ENCODE measurements at regions not wholly inside any gene's neighbourhood (a gene's known extent, or its start where the extent isn't known, plus 50 kb on each side); places are given as distances from the start of the nearest gene placed in this dataset.

DNA sequence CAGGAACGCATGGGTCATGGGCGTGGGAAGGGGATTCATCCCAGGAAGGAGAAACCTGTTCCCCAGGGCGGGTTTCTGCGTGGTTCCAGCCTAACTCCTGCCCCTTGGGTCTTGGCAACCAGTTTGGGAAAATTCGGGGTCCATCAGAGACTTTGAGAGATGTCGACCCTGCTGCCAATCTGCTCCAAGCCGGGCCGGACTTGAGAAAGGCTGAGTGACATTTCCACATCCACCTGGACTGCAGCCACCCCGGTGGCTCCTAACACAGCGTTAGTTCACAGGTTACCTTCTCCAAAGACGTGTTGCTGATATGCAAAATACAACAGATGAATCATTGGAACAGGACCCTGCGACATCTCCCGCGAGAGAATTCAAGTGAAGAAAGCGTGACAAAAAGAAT lies 627.2 kb downstream of the IRX1 start:
- DNase-seq = no peak
- no peaks in the 10 kb centered on the region for H3K27me3 Mint-ChIP-seq
- CTCF ChIA-PET = no interaction called here
- Histone ChIP-seq H4K20me1 (ENCODE audit: control insufficient read depth, insufficient read depth, low read length, poor library complexity, severe bottlenecking) (no peaks in the 10 kb centered on the region), H3K27ac (ENCODE audit: low read length in 2 of 2) (no peak overlapping the region), H3K4me3 (ENCODE audit: control extremely low read depth in 1 of 5, extremely low read depth in 1 of 5, insufficient read depth in 1 of 5, low read depth in 2 of 5, low read length in 4 of 5) (no peak overlapping the region), H3K27me3 (replicated peaks in 1 of 4; ENCODE audit: control extremely low read depth in 1 of 4, control insufficient read depth in 3 of 4, insufficient read depth in 4 of 4, low read length in 3 of 4) (no peaks in the 10 kb centered on the region), H3K4me1 (ENCODE audit: control insufficient read depth in 2 of 2, insufficient read depth in 2 of 2, low read length in 2 of 2) (no peaks in the 10 kb centered on the region), H3K79me2 (ENCODE audit: control insufficient read depth, insufficient read depth, low read length) (no peaks in the 10 kb centered on the region), H3K9me3 (ENCODE audit: control extremely low read depth in 1 of 3, control insufficient read depth in 2 of 3, insufficient read depth in 1 of 3, low read length in 2 of 3) (peaks cover 0 to 19% (median 0%) of the 10 kb centered on the region in 3 donors), H3K9ac (ENCODE audit: low read length) (no peak overlapping the region), H3K4me2 (replicated peaks; ENCODE audit: low read depth, low read length, poor library complexity, severe bottlenecking) (no peak overlapping the region), H3K36me3 (replicated peaks in 1 of 2; ENCODE audit: control extremely low read depth in 1 of 2, control insufficient read depth in 1 of 2, extremely low read depth in 1 of 2, insufficient read depth in 2 of 2, low read length in 1 of 2) (no peaks in the 10 kb centered on the region), H2AFZ (ENCODE audit: insufficient read depth, low read depth, low read length, poor library complexity, severe bottlenecking) (no peak overlapping the region)
- H3K4me3 Mint-ChIP-seq = no peak overlapping the region
- no peak for ATAC-seq (ENCODE audit: low read depth)
- WGBS (ENCODE audit: insufficient coverage) = 85% methylated on average over 15 of the region's 15 CpGs
- no peak overlapping the region for H3K27ac Mint-ChIP-seq
- H3K4me1 Mint-ChIP-seq = no peaks in the 10 kb centered on the region
- no peaks in the 10 kb centered on the region for H3K9me3 Mint-ChIP-seq (ENCODE audit: insufficient read depth)
- POLR2A ChIA-PET = no interaction called here
- intact Hi-C loops (cut with micrococcal nuclease) = no loop called here
- no peak for TF ChIP-seq EZH2 (IDR thresholded peaks at IDR 0.05; ENCODE audit: borderline replicate concordance, insufficient read depth, low read depth, low read length, poor library complexity, severe bottlenecking)
- TF ChIP-seq, protein P1, sequence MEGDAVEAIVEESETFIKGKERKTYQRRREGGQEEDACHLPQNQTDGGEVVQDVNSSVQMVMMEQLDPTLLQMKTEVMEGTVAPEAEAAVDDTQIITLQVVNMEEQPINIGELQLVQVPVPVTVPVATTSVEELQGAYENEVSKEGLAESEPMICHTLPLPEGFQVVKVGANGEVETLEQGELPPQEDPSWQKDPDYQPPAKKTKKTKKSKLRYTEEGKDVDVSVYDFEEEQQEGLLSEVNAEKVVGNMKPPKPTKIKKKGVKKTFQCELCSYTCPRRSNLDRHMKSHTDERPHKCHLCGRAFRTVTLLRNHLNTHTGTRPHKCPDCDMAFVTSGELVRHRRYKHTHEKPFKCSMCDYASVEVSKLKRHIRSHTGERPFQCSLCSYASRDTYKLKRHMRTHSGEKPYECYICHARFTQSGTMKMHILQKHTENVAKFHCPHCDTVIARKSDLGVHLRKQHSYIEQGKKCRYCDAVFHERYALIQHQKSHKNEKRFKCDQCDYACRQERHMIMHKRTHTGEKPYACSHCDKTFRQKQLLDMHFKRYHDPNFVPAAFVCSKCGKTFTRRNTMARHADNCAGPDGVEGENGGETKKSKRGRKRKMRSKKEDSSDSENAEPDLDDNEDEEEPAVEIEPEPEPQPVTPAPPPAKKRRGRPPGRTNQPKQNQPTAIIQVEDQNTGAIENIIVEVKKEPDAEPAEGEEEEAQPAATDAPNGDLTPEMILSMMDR (IDR thresholded peaks at IDR 0.05) = no peak

DNA sequence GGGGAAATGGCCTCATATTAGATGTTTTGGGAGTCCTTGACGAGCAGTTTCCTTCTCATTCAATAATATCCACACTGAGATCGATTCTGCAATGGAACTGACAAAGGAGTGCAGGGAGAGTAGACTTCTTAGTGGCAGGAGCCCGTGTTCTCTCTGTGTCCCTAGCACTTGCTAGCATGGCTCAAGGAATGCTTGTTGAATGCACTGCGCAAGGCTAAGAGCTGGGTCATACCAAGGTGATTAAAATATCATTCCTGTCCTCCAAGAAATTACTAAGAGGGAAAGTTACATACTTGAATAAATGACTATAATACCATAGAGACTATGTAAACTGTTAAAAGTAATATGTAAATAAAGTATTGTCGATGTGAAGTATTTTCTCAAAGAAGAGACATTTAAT lies 630.1 kb downstream of the IRX1 start:
- Histone ChIP-seq H3K9me3 (ENCODE audit: control extremely low read depth in 1 of 3, control insufficient read depth in 2 of 3, insufficient read depth in 1 of 3, low read length in 2 of 3) (peaks cover 0 to 27% (median 0%) of the 10 kb centered on the region in 3 donors), H4K20me1 (ENCODE audit: control insufficient read depth, insufficient read depth, low read length, poor library complexity, severe bottlenecking) (no peaks in the 10 kb centered on the region), H3K4me1 (ENCODE audit: control insufficient read depth in 2 of 2, insufficient read depth in 2 of 2, low read length in 2 of 2) (no peaks in the 10 kb centered on the region), H3K36me3 (replicated peaks in 1 of 2; ENCODE audit: control extremely low read depth in 1 of 2, control insufficient read depth in 1 of 2, extremely low read depth in 1 of 2, insufficient read depth in 2 of 2, low read length in 1 of 2) (no peaks in the 10 kb centered on the region), H3K27ac (ENCODE audit: low read length in 2 of 2) (no peak overlapping the region), H3K79me2 (ENCODE audit: control insufficient read depth, insufficient read depth, low read length) (no peaks in the 10 kb centered on the region), H3K4me3 (ENCODE audit: control extremely low read depth in 1 of 5, extremely low read depth in 1 of 5, insufficient read depth in 1 of 5, low read depth in 2 of 5, low read length in 4 of 5) (no peak overlapping the region), H2AFZ (ENCODE audit: insufficient read depth, low read depth, low read length, poor library complexity, severe bottlenecking) (no peak overlapping the region), H3K27me3 (replicated peaks in 1 of 4; ENCODE audit: control extremely low read depth in 1 of 4, control insufficient read depth in 3 of 4, insufficient read depth in 4 of 4, low read length in 3 of 4) (no peaks in the 10 kb centered on the region), H3K9ac (ENCODE audit: low read length) (no peak overlapping the region), H3K4me2 (replicated peaks; ENCODE audit: low read depth, low read length, poor library complexity, severe bottlenecking) (no peak overlapping the region)
- no peak for TF ChIP-seq EZH2 (IDR thresholded peaks at IDR 0.05; ENCODE audit: borderline replicate concordance, insufficient read depth, low read depth, low read length, poor library complexity, severe bottlenecking)
- TF ChIP-seq, protein P1 (IDR thresholded peaks at IDR 0.05) = no peak
- no peak overlapping the region for H3K27ac Mint-ChIP-seq
- ChIA-PET CTCF (no interaction called here), POLR2A (no interaction called here)
- no peaks in the 10 kb centered on the region for H3K4me1 Mint-ChIP-seq
- H3K4me3 Mint-ChIP-seq = no peak overlapping the region
- 100% methylated on average over 1 of the region's 5 CpGs for WGBS (ENCODE audit: insufficient coverage)
- H3K27me3 Mint-ChIP-seq = no peaks in the 10 kb centered on the region
- ATAC-seq (ENCODE audit: low read depth) (no peak), DNase-seq (no peak)
- intact Hi-C loops (cut with micrococcal nuclease) = no loop called here
- H3K9me3 Mint-ChIP-seq (ENCODE audit: insufficient read depth) = no peaks in the 10 kb centered on the region
